ENCODE measurements at regions not wholly inside any gene's neighbourhood (a gene's known extent, or its start where the extent isn't known, plus 50 kb on each side); places are given as distances from the start of the nearest gene placed in this dataset.

DNA sequence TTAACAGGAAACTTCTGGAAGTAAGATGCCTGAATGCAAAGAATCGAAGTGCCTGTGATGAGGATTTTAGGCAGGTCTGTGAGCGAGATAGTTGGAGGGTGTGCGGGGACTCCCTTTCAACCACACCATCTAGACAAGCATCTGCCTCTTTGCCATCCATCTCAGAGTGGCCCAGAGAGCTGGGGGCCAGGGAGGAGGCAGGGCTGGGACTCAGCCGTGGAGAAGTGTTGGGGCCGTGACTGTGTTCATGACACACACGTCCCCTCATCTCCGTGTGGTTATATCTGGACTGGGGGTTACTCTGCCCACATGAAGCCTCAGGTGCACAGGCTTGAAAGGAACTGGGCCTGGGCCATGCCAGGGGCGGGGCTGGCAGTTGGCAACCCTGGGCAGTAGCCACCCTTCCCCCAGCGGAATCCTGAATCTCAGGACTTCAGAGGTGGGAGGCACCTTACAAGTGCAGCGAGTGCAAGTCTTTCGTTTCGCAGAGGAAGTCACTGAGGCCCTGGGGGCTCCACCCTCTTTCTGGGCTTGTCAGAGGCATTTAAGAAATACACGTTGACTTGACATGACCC, 112.5 kb downstream of the SLC4A3 start:
- no peak for TF ChIP-seq POLR2A (IDR thresholded peaks at IDR 0.05)
- TF ChIP-seq, protein P1, sequence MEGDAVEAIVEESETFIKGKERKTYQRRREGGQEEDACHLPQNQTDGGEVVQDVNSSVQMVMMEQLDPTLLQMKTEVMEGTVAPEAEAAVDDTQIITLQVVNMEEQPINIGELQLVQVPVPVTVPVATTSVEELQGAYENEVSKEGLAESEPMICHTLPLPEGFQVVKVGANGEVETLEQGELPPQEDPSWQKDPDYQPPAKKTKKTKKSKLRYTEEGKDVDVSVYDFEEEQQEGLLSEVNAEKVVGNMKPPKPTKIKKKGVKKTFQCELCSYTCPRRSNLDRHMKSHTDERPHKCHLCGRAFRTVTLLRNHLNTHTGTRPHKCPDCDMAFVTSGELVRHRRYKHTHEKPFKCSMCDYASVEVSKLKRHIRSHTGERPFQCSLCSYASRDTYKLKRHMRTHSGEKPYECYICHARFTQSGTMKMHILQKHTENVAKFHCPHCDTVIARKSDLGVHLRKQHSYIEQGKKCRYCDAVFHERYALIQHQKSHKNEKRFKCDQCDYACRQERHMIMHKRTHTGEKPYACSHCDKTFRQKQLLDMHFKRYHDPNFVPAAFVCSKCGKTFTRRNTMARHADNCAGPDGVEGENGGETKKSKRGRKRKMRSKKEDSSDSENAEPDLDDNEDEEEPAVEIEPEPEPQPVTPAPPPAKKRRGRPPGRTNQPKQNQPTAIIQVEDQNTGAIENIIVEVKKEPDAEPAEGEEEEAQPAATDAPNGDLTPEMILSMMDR (IDR thresholded peaks at IDR 0.05 in 8 of 11, conservative IDR thresholded peaks at IDR 0.05 in 3 of 11) = no peak
